OCI-LY1 (cell line): ENCODE measurements at regions not wholly inside any gene's neighbourhood (a gene's known extent, or its start where the extent isn't known, plus 50 kb on each side); places are given as distances from the start of the nearest gene placed in this dataset.

Experiments used
- H2AFZ ChIP-seq: fragments of 200-600 bp; sonication (generic), shearing (Covaris generic); 2 replicates; pipeline ENCODE4 v1.6.0; 2014; ENCODE audit warnings: antibody characterized with exemption, mild to moderate bottlenecking, low read length
- H3F3A ChIP-seq: fragments of 200-600 bp; sonication (generic), shearing (Covaris generic); 2 replicates; pipeline ENCODE4 v1.6.0; 2014; ENCODE audit warnings: mild to moderate bottlenecking, antibody characterized with exemption, low read length, moderate library complexity; ENCODE audit not compliant: insufficient read depth
- H3K27ac ChIP-seq: fragments of 200-600 bp; sonication (generic); 2 replicates; pipeline ENCODE4 v1.5.1; 2014; ENCODE audit warnings: low read length, mixed run types, mild to moderate bottlenecking, low read depth; ENCODE audit not compliant: poor library complexity, severe bottlenecking
- H3K27me3 ChIP-seq: fragments of 200-600 bp; sonication (generic); 2 replicates; pipeline ENCODE4 v1.6.0; 2014; ENCODE audit warnings: antibody characterized with exemption, mild to moderate bottlenecking, low read length, moderate library complexity; ENCODE audit not compliant: insufficient read depth
- H3K36me3 ChIP-seq: fragments of 200-600 bp; sonication (generic); 2 replicates; pipeline ENCODE4 v1.6.1; 2014; ENCODE audit warnings: mild to moderate bottlenecking, antibody characterized with exemption, low read length, moderate library complexity, mixed read lengths; ENCODE audit not compliant: insufficient read depth
- H3K4me1 ChIP-seq: fragments of 200-600 bp; sonication (generic); 2 replicates; pipeline ENCODE4 v1.5.1; 2014; ENCODE audit warnings: mild to moderate bottlenecking, low read length, moderate library complexity; ENCODE audit not compliant: insufficient read depth, severe bottlenecking
- H3K4me2 ChIP-seq: fragments of 200-600 bp; sonication (generic), shearing (Covaris generic); 2 replicates; pipeline ENCODE4 v1.6.1; 2014; ENCODE audit warnings: low read length
- H3K4me3 ChIP-seq: fragments of 200-600 bp; sonication (generic); 2 replicates; pipeline ENCODE4 v1.5.1; 2014; ENCODE audit warnings: low read length, low read depth, mild to moderate bottlenecking, mixed read lengths; ENCODE audit not compliant: poor library complexity, severe bottlenecking
- H3K79me2 ChIP-seq: fragments of 200-600 bp; shearing (Covaris generic); 2 replicates; pipeline ENCODE4 v1.6.1; 2016; ENCODE audit warnings: mixed run types, low read length, mixed read lengths; ENCODE audit not compliant: insufficient read depth
- H3K9ac ChIP-seq: fragments of 200-600 bp; sonication (generic), shearing (Covaris generic); 2 replicates; pipeline ENCODE4 v1.6.1; 2014; ENCODE audit warnings: mild to moderate bottlenecking, low read length, mixed read lengths
- H3K9me2 ChIP-seq: fragments of 200-600 bp; sonication (generic), shearing (Covaris generic); 2 replicates; pipeline ENCODE4 v1.6.1; 2014; ENCODE audit warnings: low read depth, mild to moderate bottlenecking, low read length, mixed read lengths
- H3K9me3 ChIP-seq: fragments of 200-600 bp; shearing (Covaris generic); 2 replicates; pipeline ENCODE4 v1.6.1; 2014; ENCODE audit warnings: low read length, mixed read lengths
- H4K20me1 ChIP-seq: fragments of 200-600 bp; sonication (generic), shearing (Covaris generic); 2 replicates; pipeline ENCODE4 v1.6.0; 2016; ENCODE audit warnings: mild to moderate bottlenecking, low read length; ENCODE audit not compliant: insufficient read depth
- EZH2 ChIP-seq: fragments of 200-600 bp; sonication (generic), shearing (Covaris generic); IDR thresholded peaks from 2 replicates; pipeline ENCODE4 v1.8.0; 2017; ENCODE audit warnings: borderline replicate concordance, mixed run types, mild to moderate bottlenecking, antibody characterized with exemption, low read length, moderate library complexity, mixed read lengths
- TF ChIP-seq, protein P1 (sequence below): fragments of 200-600 bp; sonication (generic), shearing (Covaris generic); IDR thresholded peaks from 2 replicates; pipeline ENCODE4 v1.5.1; 2017; ENCODE audit warnings: mild to moderate bottlenecking, antibody characterized with exemption, low read length, moderate library complexity, mixed read lengths

DNA sequence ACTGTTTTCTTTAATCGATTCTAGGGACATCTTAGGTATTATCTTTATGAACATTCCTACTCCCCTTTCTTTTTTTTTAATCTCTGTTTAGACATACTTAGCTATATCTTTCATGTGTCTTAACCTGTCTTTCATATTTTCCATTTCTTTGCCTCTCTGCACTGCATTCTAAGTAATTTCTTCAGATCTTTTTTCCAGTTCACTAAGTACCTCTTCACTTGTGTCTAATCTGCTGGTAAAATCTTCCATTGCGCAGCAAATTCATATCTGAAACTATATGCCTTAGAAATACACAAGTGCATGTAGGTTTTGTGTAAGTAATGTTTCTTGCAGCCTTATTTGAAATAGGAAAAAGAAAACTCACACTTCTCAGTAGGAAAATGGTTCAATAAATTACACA is 165.4 kb upstream of the BTBD3 start:
- Histone ChIP-seq H3K79me2 (no peaks in the 10 kb centered on the region), H3K27ac (no peak overlapping the region), H3K36me3 (no peaks in the 10 kb centered on the region), H3K4me1 (no peaks in the 10 kb centered on the region), H3K4me3 (no peak overlapping the region), H3K9ac (no peak overlapping the region), H3K9me3 (no peaks in the 10 kb centered on the region), H4K20me1 (no peaks in the 10 kb centered on the region), H3K4me2 (no peak overlapping the region), H3F3A (no peaks in the 10 kb centered on the region), H3K27me3 (no peaks in the 10 kb centered on the region), H2AFZ (no peak overlapping the region), H3K9me2 (no peaks in the 10 kb centered on the region)
- TF ChIP-seq EZH2 = no peak
- TF ChIP-seq, protein P1, sequence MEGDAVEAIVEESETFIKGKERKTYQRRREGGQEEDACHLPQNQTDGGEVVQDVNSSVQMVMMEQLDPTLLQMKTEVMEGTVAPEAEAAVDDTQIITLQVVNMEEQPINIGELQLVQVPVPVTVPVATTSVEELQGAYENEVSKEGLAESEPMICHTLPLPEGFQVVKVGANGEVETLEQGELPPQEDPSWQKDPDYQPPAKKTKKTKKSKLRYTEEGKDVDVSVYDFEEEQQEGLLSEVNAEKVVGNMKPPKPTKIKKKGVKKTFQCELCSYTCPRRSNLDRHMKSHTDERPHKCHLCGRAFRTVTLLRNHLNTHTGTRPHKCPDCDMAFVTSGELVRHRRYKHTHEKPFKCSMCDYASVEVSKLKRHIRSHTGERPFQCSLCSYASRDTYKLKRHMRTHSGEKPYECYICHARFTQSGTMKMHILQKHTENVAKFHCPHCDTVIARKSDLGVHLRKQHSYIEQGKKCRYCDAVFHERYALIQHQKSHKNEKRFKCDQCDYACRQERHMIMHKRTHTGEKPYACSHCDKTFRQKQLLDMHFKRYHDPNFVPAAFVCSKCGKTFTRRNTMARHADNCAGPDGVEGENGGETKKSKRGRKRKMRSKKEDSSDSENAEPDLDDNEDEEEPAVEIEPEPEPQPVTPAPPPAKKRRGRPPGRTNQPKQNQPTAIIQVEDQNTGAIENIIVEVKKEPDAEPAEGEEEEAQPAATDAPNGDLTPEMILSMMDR = no peak

DNA sequence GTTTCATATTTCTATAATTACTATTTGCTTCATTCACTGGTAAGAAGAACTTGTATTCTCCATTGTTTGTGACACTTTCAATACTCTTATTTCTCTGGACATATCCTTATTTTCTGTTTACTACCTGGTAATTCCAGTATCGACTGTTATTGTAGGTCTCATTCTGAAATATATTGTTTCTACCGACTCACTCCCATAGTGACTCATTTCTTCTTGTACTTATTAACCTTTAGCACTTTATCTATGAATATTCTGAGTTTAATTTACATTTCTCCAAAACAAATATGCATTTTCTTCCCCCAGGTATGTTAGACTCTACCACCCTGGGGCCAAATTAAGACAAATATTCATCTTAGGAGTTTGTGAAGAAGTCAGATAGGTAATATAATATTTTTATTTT is 164.5 kb upstream of the BTBD3 start:
- H3K9me3 ChIP-seq = no peaks in the 10 kb centered on the region
- H3K79me2 ChIP-seq = no peaks in the 10 kb centered on the region
- no peak overlapping the region for H2AFZ ChIP-seq
- H3K36me3 ChIP-seq = no peaks in the 10 kb centered on the region
- no peaks in the 10 kb centered on the region for H4K20me1 ChIP-seq
- H3K27me3 ChIP-seq = no peaks in the 10 kb centered on the region
- H3K4me1 ChIP-seq = no peaks in the 10 kb centered on the region
- H3K9ac ChIP-seq = no peak overlapping the region
- H3K27ac ChIP-seq = no peak overlapping the region
- H3K4me2 ChIP-seq = no peak overlapping the region
- TF ChIP-seq, protein P1 = no peak
- TF ChIP-seq EZH2 = no peak
- no peaks in the 10 kb centered on the region for H3F3A ChIP-seq
- no peak overlapping the region for H3K4me3 ChIP-seq
- H3K9me2 ChIP-seq = no peaks in the 10 kb centered on the region

DNA sequence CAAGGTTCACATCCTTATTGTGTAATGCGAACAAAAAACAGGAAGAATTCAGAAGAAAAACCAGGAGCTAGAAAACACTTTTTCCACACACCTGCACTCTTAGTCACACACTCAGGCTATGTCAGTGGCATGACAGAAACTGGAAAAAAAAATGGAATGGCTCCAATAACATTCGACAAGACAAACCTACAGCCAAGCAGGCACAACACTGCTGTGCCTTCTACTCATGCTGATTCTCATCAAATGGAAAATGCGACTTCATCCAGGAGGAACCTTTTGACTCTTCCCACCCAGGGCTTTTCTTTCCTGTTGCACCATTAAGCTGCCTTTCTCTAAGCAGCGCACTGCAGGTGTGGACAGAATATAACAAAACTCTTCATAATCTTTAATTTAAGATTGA is 163.2 kb upstream of the BTBD3 start:
- H3K9ac ChIP-seq = no peak overlapping the region
- no peak overlapping the region for H3K4me3 ChIP-seq
- no peaks in the 10 kb centered on the region for H3K9me3 ChIP-seq
- no peaks in the 10 kb centered on the region for H3K79me2 ChIP-seq
- H3K27me3 ChIP-seq = no peaks in the 10 kb centered on the region
- TF ChIP-seq EZH2 = no peak
- TF ChIP-seq, protein P1 = no peak
- H3K27ac ChIP-seq = no peak overlapping the region
- no peaks in the 10 kb centered on the region for H4K20me1 ChIP-seq
- H2AFZ ChIP-seq = no peak overlapping the region
- no peaks in the 10 kb centered on the region for H3K9me2 ChIP-seq
- no peak overlapping the region for H3K4me2 ChIP-seq
- no peaks in the 10 kb centered on the region for H3K36me3 ChIP-seq
- no peaks in the 10 kb centered on the region for H3K4me1 ChIP-seq
- no peaks in the 10 kb centered on the region for H3F3A ChIP-seq
